H9 (cell line): ENCODE measurements at regions not wholly inside any gene's neighbourhood (a gene's known extent, or its start where the extent isn't known, plus 50 kb on each side); places are given as distances from the start of the nearest gene placed in this dataset.
A peak's percentile ranks its signal among the peaks of the same experiment; 100 is the strongest.

Experiments
- DNase-seq: peaks from one replicate; pipeline ENCODE4 v3.0.0-alpha.2; 2017
- H2AFZ ChIP-seq: one replicate; pipeline ENCODE4 v1.6.1; 2013; ENCODE audit warnings: mild to moderate bottlenecking, low read length, control low read depth, moderate library complexity
- H2AK5ac ChIP-seq: 2 replicates; pipeline ENCODE4 v1.6.1; 2013; ENCODE audit warnings: low read length, control low read depth, mixed read lengths; ENCODE audit not compliant: insufficient read length
- H2BK120ac ChIP-seq: one replicate; pipeline ENCODE4 v1.6.1; 2013; ENCODE audit warnings: low read depth, mild to moderate bottlenecking, low read length, control low read depth, inconsistent platforms; ENCODE audit not compliant: poor library complexity, severe bottlenecking
- H2BK12ac ChIP-seq: 2 replicates; pipeline ENCODE4 v1.6.1; 2013; ENCODE audit warnings: low read length, control low read depth, mixed read lengths, low read depth; ENCODE audit not compliant: insufficient read length
- H2BK15ac ChIP-seq: 2 replicates; pipeline ENCODE4 v1.6.1; 2013; ENCODE audit warnings: low read depth, low read length, control low read depth
- H2BK20ac ChIP-seq: one replicate; pipeline ENCODE4 v1.6.1; 2013; ENCODE audit warnings: low read depth, mild to moderate bottlenecking, low read length, control low read depth, inconsistent platforms; ENCODE audit not compliant: poor library complexity, severe bottlenecking
- H2BK5ac ChIP-seq: 2 replicates; pipeline ENCODE4 v1.6.1; 2013; ENCODE audit warnings: low read length, control low read depth, mixed read lengths; ENCODE audit not compliant: insufficient read length
- H3K14ac ChIP-seq: 2 replicates; pipeline ENCODE4 v1.6.1; 2013; ENCODE audit warnings: low read length, control low read depth; ENCODE audit not compliant: insufficient read depth
- H3K18ac ChIP-seq: 2 replicates; pipeline ENCODE4 v1.6.1; 2013; ENCODE audit warnings: low read depth, mild to moderate bottlenecking, mixed read lengths, low read length, control low read depth; ENCODE audit not compliant: insufficient read length
- H3K23ac ChIP-seq: 2 replicates; pipeline ENCODE4 v1.6.1; 2013; ENCODE audit warnings: low read length, control low read depth, mixed read lengths, low read depth; ENCODE audit not compliant: insufficient read length
- H3K23me2 ChIP-seq: 2 replicates; pipeline ENCODE4 v1.6.1; 2013; ENCODE audit warnings: low read depth, mild to moderate bottlenecking, mixed read lengths, low read length, control low read depth; ENCODE audit not compliant: insufficient read length, poor library complexity, severe bottlenecking
- H3K27ac ChIP-seq: 2 replicates; pipeline ENCODE4 v1.5.1; 2013; ENCODE audit warnings: low read length, control low read depth, mixed read lengths, low read depth; ENCODE audit not compliant: insufficient read length
- H3K27me3 ChIP-seq: 2 replicates; pipeline ENCODE4 v1.6.1; 2013; ENCODE audit warnings: low read length, control low read depth, inconsistent platforms; ENCODE audit not compliant: insufficient read depth
- H3K4ac ChIP-seq: 2 replicates; pipeline ENCODE4 v1.6.1; 2013; ENCODE audit warnings: low read depth, mild to moderate bottlenecking, control low read depth, inconsistent platforms, low read length, moderate library complexity
- H3K4me1 ChIP-seq: 2 replicates; pipeline ENCODE4 v1.6.1; 2013; ENCODE audit warnings: low read length, control low read depth, inconsistent platforms; ENCODE audit not compliant: insufficient read depth
- H3K4me2 ChIP-seq: 2 replicates; pipeline ENCODE4 v1.6.1; 2013; ENCODE audit warnings: low read length, control low read depth, mixed read lengths; ENCODE audit not compliant: insufficient read length, insufficient read depth
- H3K56ac ChIP-seq: 2 replicates; pipeline ENCODE4 v1.6.1; 2013; ENCODE audit warnings: low read depth, mild to moderate bottlenecking, mixed read lengths, low read length, control low read depth; ENCODE audit not compliant: insufficient read length
- H3K79me1 ChIP-seq: 2 replicates; pipeline ENCODE4 v1.6.1; 2013; ENCODE audit warnings: low read depth, mild to moderate bottlenecking, moderate library complexity, low read length, control low read depth, inconsistent platforms; ENCODE audit not compliant: insufficient read depth, poor library complexity, severe bottlenecking
- H3K79me2 ChIP-seq: 2 replicates; pipeline ENCODE4 v1.6.1; 2013; ENCODE audit warnings: low read length, control low read depth, inconsistent platforms; ENCODE audit not compliant: insufficient read depth
- H3K9ac ChIP-seq: 2 replicates; pipeline ENCODE4 v1.6.1; 2013; ENCODE audit warnings: low read length, control low read depth, mixed read lengths; ENCODE audit not compliant: insufficient read length; ENCODE audit errors: extremely low read depth
- H3K9me3 ChIP-seq: one replicate; pipeline ENCODE4 v1.6.1; 2013; ENCODE audit warnings: low read depth, low read length, inconsistent platforms; ENCODE audit not compliant: control insufficient read depth
- H3T11ph ChIP-seq: one replicate; pipeline ENCODE4 v1.6.1; 2013; ENCODE audit warnings: mild to moderate bottlenecking, low read length, control low read depth, inconsistent platforms
- H4K20me1 ChIP-seq: one replicate; pipeline ENCODE4 v1.6.1; 2013; ENCODE audit not compliant: control insufficient read depth, insufficient read length, insufficient read depth
- H4K5ac ChIP-seq: 2 replicates; pipeline ENCODE4 v1.6.1; 2013; ENCODE audit warnings: low read depth, mild to moderate bottlenecking, mixed read lengths, low read length, control low read depth; ENCODE audit not compliant: insufficient read length
- H4K8ac ChIP-seq: replicated peaks from 2 replicates; pipeline ENCODE4 v1.6.1; 2013; ENCODE audit warnings: low read length, control low read depth, mixed read lengths, low read depth; ENCODE audit not compliant: insufficient read length
- H4K91ac ChIP-seq: 2 replicates; pipeline ENCODE4 v1.6.1; 2013; ENCODE audit warnings: low read depth, mild to moderate bottlenecking, moderate library complexity, mixed read lengths, low read length, control low read depth; ENCODE audit not compliant: insufficient read length
- H3K27ac Mint-ChIP-seq, 3 experiments: 2 replicates in 2 of 3; 3 replicates in 1 of 3; pipeline ENCODE4 v1.8.0; 2020 to 2021; ENCODE audit warnings: mixed read lengths in 3 of 3, mild to moderate bottlenecking in 1 of 3, moderate library complexity in 1 of 3
- H3K27me3 Mint-ChIP-seq: 2 replicates; pipeline ENCODE4 v1.8.0; 2021; ENCODE audit warnings: low read depth, mild to moderate bottlenecking, moderate library complexity, mixed read lengths
- H3K36me3 Mint-ChIP-seq, 3 experiments: 2 replicates in 2 of 3; 3 replicates in 1 of 3; pipeline ENCODE4 v1.8.0; 2020 to 2021; ENCODE audit warnings: low read depth in 3 of 3, mixed read lengths in 3 of 3; ENCODE audit not compliant: insufficient read depth in 1 of 3
- H3K4me1 Mint-ChIP-seq, 2 experiments: 2 replicates each; pipeline ENCODE4 v1.8.0; 2020; ENCODE audit warnings: mixed read lengths in 2 of 2
- H3K4me3 Mint-ChIP-seq, 2 experiments: 2 replicates in 1 of 2; 3 replicates in 1 of 2; pipeline ENCODE4 v1.8.0; 2020 to 2021; ENCODE audit warnings: mild to moderate bottlenecking in 2 of 2, mixed read lengths in 2 of 2, moderate library complexity in 1 of 2
- H3K9me3 Mint-ChIP-seq, 2 experiments: 2 replicates in 1 of 2; 3 replicates in 1 of 2; pipeline ENCODE4 v1.8.0; 2020; ENCODE audit warnings: mild to moderate bottlenecking in 2 of 2, mixed read lengths in 2 of 2, moderate library complexity in 1 of 2
- CTCF ChIP-seq: fragments of 200-600 bp; sonication (generic); conservative IDR thresholded peaks from 3 replicates; pipeline ENCODE4 v1.8.0; 2021; ENCODE audit warnings: antibody characterized with exemption, mild to moderate bottlenecking
- WGBS: extraction: QIAGEN DNeasy Blood & Tissue Kit; methylation state at CpG from one replicate; pipeline ENCODE4 v1.1.7; 2013; ENCODE audit warnings: missing lambda C conversion rate, low lambda C conversion rate, mixed read lengths; ENCODE audit not compliant: insufficient read length; ENCODE audit errors: extremely low coverage; 5-methylcytosine and 5-hydroxymethylcytosine counted together

- H3K56ac ChIP-seq = no peak overlapping the region
- no peak overlapping the region for H3K27ac ChIP-seq
- peaks cover 2% of the 10 kb centered on the region; the same call in 1 of the 2 replicates for H3K79me2 ChIP-seq
- no peaks in the 10 kb centered on the region for H3K79me1 ChIP-seq
- Mint-ChIP-seq H3K4me1 (peaks cover 28 to 39% of the 10 kb centered on the region in 2 experiments), H3K4me3 (no peak overlapping the region), H3K9me3 (peaks cover 0 to 3% of the 10 kb centered on the region in 2 experiments; a peak in 2 of 5 replicates), H3K27ac (no peak overlapping the region), H3K36me3 (peaks cover 0 to 5% (median 0%) of the 10 kb centered on the region in 3 experiments; a peak in 4 of 7 replicates), H3K27me3 (no peaks in the 10 kb centered on the region)
- no CpG with 5 or more reads among the region's 9 CpGs for WGBS
- H4K20me1 ChIP-seq = no peaks in the 10 kb centered on the region
- TF ChIP-seq CTCF = no peak
- H2AFZ ChIP-seq = no peak overlapping the region
- no peaks in the 10 kb centered on the region for H3K23me2 ChIP-seq
- H3K14ac ChIP-seq = no peak overlapping the region; the same call in 1 of the 2 replicates
- no peak overlapping the region for H4K91ac ChIP-seq
- no peak overlapping the region for H4K8ac ChIP-seq
- no peak overlapping the region for H3K4ac ChIP-seq
- no peak overlapping the region for H2BK5ac ChIP-seq
- no peak overlapping the region for H2BK12ac ChIP-seq
- H2BK15ac ChIP-seq = no peak overlapping the region
- no peak overlapping the region for H2BK120ac ChIP-seq
- no peak overlapping the region for H3K9ac ChIP-seq
- H3K18ac ChIP-seq = no peak overlapping the region
- H3K4me1 ChIP-seq = peaks cover 3% of the 10 kb centered on the region; the same call in 1 of the 2 replicates
- H4K5ac ChIP-seq = no peak overlapping the region
- H2BK20ac ChIP-seq = no peak overlapping the region
- H3K27me3 ChIP-seq = no peaks in the 10 kb centered on the region
- no peak overlapping the region for H3T11ph ChIP-seq
- DNase-seq = peak; percentile 56
- no peak overlapping the region for H3K23ac ChIP-seq
- H3K9me3 ChIP-seq = no peaks in the 10 kb centered on the region
- H2AK5ac ChIP-seq = no peak overlapping the region
- no peak overlapping the region for H3K4me2 ChIP-seq
Observed at GRCh38 chr4:103306870-103307375, 108.8 kb upstream of the CENPE start.
